ENCODE measurements at regions not wholly inside any gene's neighbourhood (a gene's known extent, or its start where the extent isn't known, plus 50 kb on each side); places are given as distances from the start of the nearest gene placed in this dataset.

- peaks cover 4% of the 10 kb centered on the region in 2 donors for H3K9me3 ChIP-seq
- 94 to 96% methylated on average over 3 of the region's 3 CpGs for WGBS, 2 donors (ENCODE audit: low coverage in 1 of 2)
- DNase-seq: no peak
- no peak for TF ChIP-seq CTCF (IDR thresholded peaks at IDR 0.05)
- TF ChIP-seq POLR2A (IDR thresholded peaks at IDR 0.05): no peak
- no peak for TF ChIP-seq EP300 (IDR thresholded peaks at IDR 0.05; ENCODE audit: low read depth)
- no peaks in the 10 kb centered on the region for H3K36me3 ChIP-seq
- H3K4me3 ChIP-seq: no peak overlapping the region
- H3K4me1 ChIP-seq: no peaks in the 10 kb centered on the region
- H3K27me3 ChIP-seq: no peaks in the 10 kb centered on the region
- intact Hi-C loops (cut with DNase I; ENCODE audit: low total_unique reads) (no loop called here), in situ Hi-C loops (cut with MboI; ENCODE audit: low pct_ligation_motif_present in 1 of 4, low pct_unique_long_range_greater_than_20kb in 1 of 4, low sequenced_read_pairs in 3 of 4) (no loop called here)
- no peak overlapping the region for H3K27ac ChIP-seq
Observed at GRCh38 chr16:17676171-17676570, 205.4 kb upstream of the XYLT1 start.

GRCh38 chr16:17668386-17668785 is 197.6 kb upstream of the XYLT1 start:
- no peak for DNase-seq
- no peak overlapping the region for H3K4me3 ChIP-seq
- 59% methylated on average over 3 of the region's 3 CpGs; no CpG with 5 or more reads in 1 of the 2 donors for WGBS, 2 donors (ENCODE audit: low coverage in 1 of 2)
- no peaks in the 10 kb centered on the region for H3K27me3 ChIP-seq
- intact Hi-C loops (cut with DNase I; ENCODE audit: low total_unique reads): no loop called here
- TF ChIP-seq CTCF (IDR thresholded peaks at IDR 0.05) (no peak), POLR2A (IDR thresholded peaks at IDR 0.05) (no peak), EP300 (IDR thresholded peaks at IDR 0.05; ENCODE audit: low read depth) (no peak), POLR2AphosphoS5 (IDR thresholded peaks at IDR 0.05) (no peak)
- H3K9me3 ChIP-seq: no peaks in the 10 kb centered on the region
- no peaks in the 10 kb centered on the region for H3K4me1 ChIP-seq
- H3K36me3 ChIP-seq: no peaks in the 10 kb centered on the region
- H3K27ac ChIP-seq: no peak overlapping the region
- in situ Hi-C loops (cut with MboI; ENCODE audit: low pct_ligation_motif_present in 1 of 4, low pct_unique_long_range_greater_than_20kb in 1 of 4, low sequenced_read_pairs in 3 of 4): no loop called here

- no peak for DNase-seq
- Histone ChIP-seq H3K4me3 (no peak overlapping the region), H3K27me3 (no peaks in the 10 kb centered on the region), H3K27ac (no peak overlapping the region), H3K36me3 (no peaks in the 10 kb centered on the region), H3K9me3 (no peaks in the 10 kb centered on the region), H3K4me1 (no peaks in the 10 kb centered on the region)
- in situ Hi-C loops (cut with MboI; ENCODE audit: low pct_ligation_motif_present in 1 of 4, low pct_unique_long_range_greater_than_20kb in 1 of 4, low sequenced_read_pairs in 3 of 4): no loop called here
- WGBS, 2 donors (ENCODE audit: low coverage in 1 of 2): 69 to 71% methylated on average over 3 of the region's 3 CpGs
- intact Hi-C loops (cut with DNase I; ENCODE audit: low total_unique reads): no loop called here
- TF ChIP-seq POLR2AphosphoS5 (IDR thresholded peaks at IDR 0.05) (no peak), CTCF (IDR thresholded peaks at IDR 0.05) (no peak), POLR2A (IDR thresholded peaks at IDR 0.05) (no peak), EP300 (IDR thresholded peaks at IDR 0.05; ENCODE audit: low read depth) (no peak)
Observed at GRCh38 chr16:17666293-17666692, 195.5 kb upstream of the XYLT1 start.

- H3K4me3 ChIP-seq: no peak overlapping the region
- H3K27ac ChIP-seq: no peak overlapping the region
- intact Hi-C loops (cut with DNase I; ENCODE audit: low total_unique reads) (no loop called here), in situ Hi-C loops (cut with MboI; ENCODE audit: low pct_ligation_motif_present in 1 of 4, low pct_unique_long_range_greater_than_20kb in 1 of 4, low sequenced_read_pairs in 3 of 4) (no loop called here)
- no peaks in the 10 kb centered on the region for H3K27me3 ChIP-seq
- 38 to 50% methylated on average over 3 of the region's 3 CpGs for WGBS, 2 donors (ENCODE audit: low coverage in 1 of 2)
- no peaks in the 10 kb centered on the region for H3K36me3 ChIP-seq
- H3K4me1 ChIP-seq: no peaks in the 10 kb centered on the region
- TF ChIP-seq CTCF (IDR thresholded peaks at IDR 0.05) (no peak), POLR2AphosphoS5 (IDR thresholded peaks at IDR 0.05) (no peak), POLR2A (IDR thresholded peaks at IDR 0.05) (no peak), EP300 (IDR thresholded peaks at IDR 0.05; ENCODE audit: low read depth) (no peak)
- DNase-seq: no peak
- no peaks in the 10 kb centered on the region for H3K9me3 ChIP-seq
Observed at GRCh38 chr16:17658881-17659280, 188.1 kb upstream of the XYLT1 start.
